ENCODE measurements at regions not wholly inside any gene's neighbourhood (a gene's known extent, or its start where the extent isn't known, plus 50 kb on each side); places are given as distances from the start of the nearest gene placed in this dataset.

DNA sequence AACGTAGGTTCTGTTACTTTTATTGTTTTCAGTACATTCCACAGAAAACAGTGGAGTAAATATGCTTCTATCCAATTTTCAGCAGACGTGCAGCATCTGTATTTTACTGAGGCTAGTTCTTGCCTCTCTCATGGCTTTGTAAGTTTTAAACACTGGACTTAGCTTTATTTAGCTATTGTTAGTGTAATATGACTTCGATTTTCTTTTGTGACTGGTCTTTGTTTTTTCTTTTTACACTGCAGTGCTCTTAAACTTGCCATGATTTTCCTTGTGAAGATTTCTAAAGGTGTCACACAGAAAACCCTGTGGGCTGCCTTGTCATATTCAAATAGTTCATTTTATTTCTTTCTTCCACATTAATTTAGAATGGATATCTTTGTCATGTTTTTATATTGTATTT lies 1234.9 kb upstream of the CITED2 start:
- DNase-seq = no peak

DNA sequence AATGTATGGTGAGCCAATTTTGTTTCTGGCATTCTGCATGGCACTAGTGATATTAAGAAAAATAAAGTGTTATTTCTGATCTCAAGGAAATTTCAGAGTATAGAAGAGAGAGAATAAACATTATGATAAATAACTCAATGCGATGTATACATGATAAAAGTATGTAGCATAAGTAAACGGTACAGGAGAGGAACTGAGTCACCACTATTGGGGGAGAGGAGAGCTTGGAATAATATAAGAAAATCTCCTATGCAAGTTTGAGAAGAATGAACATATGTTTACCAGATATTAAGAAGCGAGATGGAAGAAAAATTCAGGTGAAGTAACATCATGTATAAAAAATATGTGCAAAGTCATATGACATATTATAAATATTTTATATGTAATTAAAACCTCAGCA lies 1230.3 kb upstream of the CITED2 start:
- DNase-seq = no peak

- no peak for DNase-seq
Measured at GRCh38 chr6:140602431-140603248, 1228.2 kb upstream of the CITED2 start.

- no peak for DNase-seq
Measured at GRCh38 chr6:140601021-140601808, 1226.8 kb upstream of the CITED2 start.

DNA sequence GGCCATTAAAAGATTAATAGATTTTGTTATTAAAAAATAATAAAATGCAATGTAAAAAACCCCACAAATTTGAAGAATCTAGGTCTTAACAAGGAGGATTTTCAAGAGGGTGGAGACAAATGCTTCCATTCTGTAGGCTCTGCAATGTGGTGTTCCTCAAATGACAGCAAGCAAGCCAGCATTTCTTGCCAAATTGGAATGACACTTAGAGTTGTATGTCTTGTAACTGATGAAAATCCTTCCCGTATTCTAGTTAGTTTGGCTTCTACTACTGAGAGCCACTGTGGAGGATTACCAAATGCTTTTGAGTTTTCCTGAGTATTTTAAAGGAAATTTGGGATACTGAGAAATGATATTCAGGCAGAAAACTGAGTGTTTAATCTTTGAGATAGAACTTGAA lies 1225.5 kb upstream of the CITED2 start:
- no peak for DNase-seq

DNA sequence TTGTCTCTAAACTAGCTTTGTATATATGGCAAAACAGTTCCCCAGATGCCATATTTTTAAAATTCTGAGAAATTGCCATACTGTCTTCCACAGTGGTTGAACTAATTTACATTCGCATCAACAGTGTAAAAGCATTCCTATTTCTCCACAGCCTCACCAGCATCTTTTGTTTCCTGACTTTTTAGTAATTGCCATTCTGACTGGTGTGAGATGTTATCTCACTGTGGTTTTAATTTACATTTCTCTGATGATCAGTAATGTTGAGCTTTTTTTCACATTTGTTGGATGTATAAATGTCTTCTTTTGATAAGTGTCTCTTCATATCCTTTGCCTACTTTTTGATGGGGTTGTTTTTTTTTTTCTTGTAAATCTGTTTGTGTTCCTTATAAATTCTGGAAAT lies 1222.7 kb upstream of the CITED2 start:
- DNase-seq = no peak

- DNase-seq = no peak
Measured at GRCh38 chr6:140594806-140595128, 1220.3 kb upstream of the CITED2 start.

GRCh38 chr6:140592877-140593276 lies 1218.4 kb upstream of the CITED2 start:
- DNase-seq = no peak

DNA sequence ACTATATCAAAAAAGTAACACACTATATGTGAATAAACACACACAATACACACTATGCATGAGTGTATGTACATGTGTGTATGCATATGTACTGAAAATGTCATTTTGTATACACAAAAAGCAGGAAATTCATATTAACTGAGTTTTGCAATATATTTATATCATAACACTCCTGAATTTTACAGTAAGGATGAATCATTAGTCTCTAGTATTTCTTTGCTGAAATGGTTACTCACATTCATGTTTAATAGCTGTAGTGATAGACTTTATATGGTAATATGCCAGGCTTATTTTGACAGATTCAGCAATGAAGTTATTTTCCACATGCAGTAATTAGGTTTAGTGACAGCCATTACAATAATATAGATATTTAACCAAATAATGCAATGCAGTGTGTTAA lies 1216.2 kb upstream of the CITED2 start:
- no peak for DNase-seq

DNA sequence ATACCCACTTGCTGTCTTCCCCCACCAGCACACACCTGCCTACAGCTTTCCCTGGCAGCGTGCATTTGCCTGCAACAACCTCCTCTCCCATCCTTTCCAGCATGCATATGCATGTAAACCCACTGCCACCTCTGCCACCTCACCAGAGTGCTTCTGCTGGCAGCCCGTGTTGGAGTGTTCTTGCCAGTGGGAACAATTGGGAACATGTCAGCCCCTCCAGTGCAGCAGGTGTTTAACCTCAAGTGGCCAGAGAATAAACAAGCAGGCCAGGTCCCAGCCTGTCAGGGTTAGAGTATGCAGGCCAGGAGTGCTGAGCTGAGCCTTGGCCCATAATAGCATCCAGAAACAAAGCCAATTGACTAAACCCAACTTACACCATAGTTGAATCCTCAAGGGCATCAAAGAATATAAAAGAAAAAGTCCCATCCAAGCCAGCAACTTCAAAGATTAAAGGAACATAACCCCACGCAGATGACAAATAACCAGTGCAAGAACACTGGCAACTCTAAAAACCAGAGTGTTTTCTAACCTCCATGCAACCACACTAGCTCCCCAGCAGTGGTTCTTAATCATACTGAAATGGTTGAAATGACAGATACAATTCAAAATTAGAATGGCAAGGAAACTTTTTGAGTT lies 1212.1 kb upstream of the CITED2 start:
- no peak for DNase-seq

GRCh38 chr6:140581601-140582000 lies 1207.2 kb upstream of the CITED2 start:
- no peak for DNase-seq

- DNase-seq = no peak
Measured at GRCh38 chr6:140579918-140580317, 1205.5 kb upstream of the CITED2 start.

DNA sequence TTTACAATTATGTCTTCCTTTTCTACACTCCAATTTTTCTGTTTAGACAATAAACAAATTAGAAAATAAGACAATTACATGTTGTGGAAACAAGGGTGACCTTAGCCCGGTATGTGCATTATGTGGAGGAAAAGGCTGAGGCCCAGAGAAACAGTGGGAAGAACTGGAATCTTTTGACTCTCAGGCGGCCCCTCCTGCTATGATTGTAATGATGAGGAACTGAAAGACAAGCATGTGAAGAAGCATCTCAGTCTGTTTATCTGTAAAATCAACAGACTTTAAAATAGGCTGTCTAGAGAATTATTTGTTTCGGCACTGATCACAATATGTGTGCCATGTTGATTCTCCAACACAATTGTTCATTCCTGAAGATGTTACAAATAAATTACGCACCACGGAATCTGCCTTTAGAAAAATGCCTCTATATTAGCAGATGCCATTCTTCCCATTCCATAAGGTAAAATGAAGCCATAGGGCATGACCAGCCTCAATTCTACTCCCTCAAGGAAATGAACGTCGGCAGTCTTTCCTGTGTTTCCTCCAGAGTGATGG lies 1201.6 kb upstream of the CITED2 start:
- DNase-seq = no peak

- DNase-seq = no peak
Measured at GRCh38 chr6:140572867-140573266, 1198.4 kb upstream of the CITED2 start.

- no peak for DNase-seq
Measured at GRCh38 chr6:140572129-140572528, 1197.7 kb upstream of the CITED2 start.

GRCh38 chr6:140571145-140571544 lies 1196.7 kb upstream of the CITED2 start:
- DNase-seq = no peak

DNA sequence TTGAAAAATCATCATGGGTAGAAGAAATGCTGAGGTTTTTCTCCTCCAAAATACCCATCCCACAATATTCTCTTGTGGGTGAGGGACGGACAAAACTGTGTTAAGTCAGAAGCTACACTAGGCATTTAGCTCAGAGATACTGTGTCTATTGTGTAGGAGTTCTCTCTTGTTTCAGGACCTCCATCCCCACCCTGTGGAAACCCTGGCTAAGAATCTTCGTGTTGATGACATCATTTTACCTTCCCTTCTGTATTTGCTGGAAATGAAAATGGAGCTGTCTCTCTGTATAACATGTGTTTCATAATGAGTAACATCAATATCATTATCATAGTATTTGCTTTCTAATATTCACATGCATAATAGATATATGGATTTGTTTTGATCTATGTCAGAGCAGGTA lies 1193.0 kb upstream of the CITED2 start:
- DNase-seq = no peak

DNA sequence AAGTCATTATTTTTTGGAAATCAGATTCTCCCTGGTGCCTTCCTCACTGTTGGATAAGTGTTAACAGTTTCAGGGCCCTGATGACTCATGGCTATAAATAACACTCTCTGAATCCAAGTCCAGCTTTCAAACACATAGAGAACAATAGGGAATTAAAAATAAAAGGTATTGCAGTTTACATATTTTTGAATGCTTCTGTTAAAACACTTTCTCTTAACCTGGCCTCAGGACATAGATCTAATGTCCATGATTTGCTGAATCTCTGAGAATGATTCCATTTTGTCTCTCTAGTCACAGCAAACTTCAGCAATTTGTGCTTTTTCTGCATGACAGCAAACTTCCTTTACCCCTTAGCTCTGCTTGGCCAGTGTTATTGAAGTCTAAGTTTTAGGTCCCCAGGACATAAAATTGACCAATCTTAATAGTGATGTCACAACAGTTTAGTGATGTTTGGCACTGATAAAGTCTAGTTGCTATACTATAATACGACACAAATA lies 1192.4 kb upstream of the CITED2 start:
- no peak for DNase-seq

- DNase-seq = no peak
Measured at GRCh38 chr6:140563728-140564127, 1189.3 kb upstream of the CITED2 start.

DNA sequence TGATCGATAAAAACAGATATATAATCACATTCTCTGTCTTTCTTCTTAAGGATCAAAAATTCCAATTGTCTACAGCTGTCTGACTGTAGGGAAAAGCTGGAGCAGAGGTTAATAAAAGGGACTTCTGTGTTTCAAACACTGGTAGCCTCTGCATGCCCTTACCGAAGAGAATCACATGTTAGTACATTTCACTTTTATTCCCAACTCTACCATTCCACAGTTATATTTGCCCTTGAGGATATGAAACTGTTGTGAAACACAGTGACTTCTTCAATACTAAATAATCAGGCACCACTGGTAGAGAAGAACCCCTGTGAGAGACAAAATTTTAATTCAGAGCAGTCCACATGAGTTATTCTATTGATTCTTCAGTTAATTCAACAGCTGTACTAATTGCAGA lies 1187.3 kb upstream of the CITED2 start:
- no peak for DNase-seq

- no peak for DNase-seq
Measured at GRCh38 chr6:140560671-140561070, 1186.2 kb upstream of the CITED2 start.

DNA sequence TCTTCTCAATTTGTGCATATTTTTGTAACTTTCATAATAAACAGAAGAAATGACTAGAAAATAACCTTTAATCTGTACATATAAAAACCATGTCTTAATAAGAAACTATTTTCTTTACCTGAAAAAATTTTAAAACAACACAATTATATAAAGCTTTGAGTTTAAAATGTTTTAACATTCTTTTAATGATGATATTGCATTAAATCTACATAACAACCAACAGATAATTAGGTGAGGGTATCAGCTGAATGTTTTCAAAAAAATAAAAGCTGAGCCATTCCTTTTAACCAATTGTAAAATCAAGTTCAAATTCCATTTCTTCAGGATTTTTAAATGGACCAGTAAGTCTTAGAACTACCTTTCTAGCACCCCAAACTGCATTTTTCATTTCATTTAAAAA lies 1185.0 kb upstream of the CITED2 start:
- no peak for DNase-seq
